HG02678 (cell line): ENCODE measurements at regions not wholly inside any gene's neighbourhood (a gene's known extent, or its start where the extent isn't known, plus 50 kb on each side); places are given as distances from the start of the nearest gene placed in this dataset.

Experiments
- ATAC-seq: cut with Tn5 transposase; IDR thresholded peaks from one replicate; pipeline ENCODE4 v1.9.1; 2021; ENCODE audit warnings: mild to moderate bottlenecking, moderate library complexity; ENCODE audit not compliant: unreplicated experiment

- ATAC-seq = no peak
These were observed 434.5 kb downstream of the OLFM4 start for GRCh38 chr13:53463106-53463505.

- no peak for ATAC-seq
These were observed 438.0 kb downstream of the OLFM4 start for GRCh38 chr13:53466576-53466975.

- ATAC-seq = no peak
These were observed 444.8 kb downstream of the OLFM4 start for GRCh38 chr13:53473397-53473796.

GRCh38 chr13:53474878-53475277, 446.3 kb downstream of the OLFM4 start:
- no peak for ATAC-seq

- ATAC-seq = no peak
These were observed 462.1 kb downstream of the OLFM4 start for GRCh38 chr13:53490752-53491151.

- ATAC-seq = no peak
These were observed 465.8 kb downstream of the OLFM4 start for GRCh38 chr13:53494406-53494805.

GRCh38 chr13:53499576-53500133, 471.0 kb downstream of the OLFM4 start:
- no peak for ATAC-seq

GRCh38 chr13:53501387-53501786, 472.8 kb downstream of the OLFM4 start:
- peak; percentile 78 for ATAC-seq

GRCh38 chr13:53507741-53508140, 479.1 kb downstream of the OLFM4 start:
- ATAC-seq = no peak

- no peak for ATAC-seq
These were observed 484.0 kb downstream of the OLFM4 start for GRCh38 chr13:53512635-53513034.

GRCh38 chr13:53513226-53513625, 484.6 kb downstream of the OLFM4 start:
- ATAC-seq = no peak

GRCh38 chr13:53520132-53520531, 491.5 kb downstream of the OLFM4 start:
- ATAC-seq = no peak

- ATAC-seq = no peak
These were observed 493.4 kb downstream of the OLFM4 start for GRCh38 chr13:53522034-53522433.

- ATAC-seq = no peak
These were observed 509.0 kb downstream of the OLFM4 start for GRCh38 chr13:53537586-53537985.

GRCh38 chr13:53545340-53545941, 516.8 kb downstream of the OLFM4 start:
- no peak for ATAC-seq

- ATAC-seq = no peak
These were observed 531.9 kb downstream of the OLFM4 start for GRCh38 chr13:53560556-53560955.

- ATAC-seq = no peak
These were observed 533.8 kb downstream of the OLFM4 start for GRCh38 chr13:53562419-53562818.

GRCh38 chr13:53568491-53568890, 539.9 kb downstream of the OLFM4 start:
- no peak for ATAC-seq

- no peak for ATAC-seq
These were observed 540.8 kb downstream of the OLFM4 start for GRCh38 chr13:53569453-53569852.

- no peak for ATAC-seq
These were observed 572.5 kb downstream of the OLFM4 start for GRCh38 chr13:53601113-53601512.

- ATAC-seq = no peak
These were observed 576.7 kb downstream of the OLFM4 start for GRCh38 chr13:53605326-53605725.

GRCh38 chr13:53612200-53612599, 583.6 kb downstream of the OLFM4 start:
- ATAC-seq = no peak

GRCh38 chr13:53622456-53622855, 593.8 kb downstream of the OLFM4 start:
- no peak for ATAC-seq
